HCT116 (cell line): ENCODE measurements at regions not wholly inside any gene's neighbourhood (a gene's known extent, or its start where the extent isn't known, plus 50 kb on each side); places are given as distances from the start of the nearest gene placed in this dataset.

ENCODE experiments used
- CEBPB ChIP-seq: IDR thresholded peaks from 2 replicates; pipeline ENCODE4 v1.6.1; 2012; ENCODE audit warnings: low read depth
- EGR1 ChIP-seq: IDR thresholded peaks from 2 replicates; pipeline ENCODE4 v1.6.1; 2012; ENCODE audit warnings: low read depth
- EZH2 ChIP-seq: fragments of 200-600 bp; sonication (generic); IDR thresholded peaks from 2 replicates; pipeline ENCODE4 v1.6.1; 2017; ENCODE audit warnings: antibody characterized with exemption, mixed run types
- EZH2phosphoT487 ChIP-seq: fragments of 200-600 bp; IDR thresholded peaks from 2 replicates; pipeline ENCODE4 v1.6.1; 2018; ENCODE audit warnings: antibody characterized with exemption, borderline replicate concordance
- JUND ChIP-seq: IDR thresholded peaks from 2 replicates; pipeline ENCODE4 v1.6.1; 2012
- POLR2A ChIP-seq: IDR thresholded peaks from 2 replicates; pipeline ENCODE4 v1.7.0; 2011; ENCODE audit warnings: borderline replicate concordance; ENCODE audit not compliant: insufficient read depth, insufficient read length; ENCODE audit errors: extremely low read depth
- POLR2AphosphoS5 ChIP-seq: IDR thresholded peaks from 2 replicates; pipeline ENCODE4 v1.6.1; 2011; ENCODE audit warnings: mild to moderate bottlenecking, low read depth, low read length, moderate library complexity
- SIN3A ChIP-seq: IDR thresholded peaks from 2 replicates; pipeline ENCODE4 v1.6.1; 2012; ENCODE audit warnings: low read depth
- SRF ChIP-seq: IDR thresholded peaks from 2 replicates; pipeline ENCODE4 v1.6.1; 2012; ENCODE audit warnings: low read depth
- TF ChIP-seq, protein P1 (sequence below): IDR thresholded peaks from 2 replicates; pipeline ENCODE4 v1.6.1; 2012; ENCODE audit warnings: low read depth
- TF ChIP-seq, protein P2 (sequence below), 3 experiments: fragments of 200-600 bp in 1 of 3; sonication (generic) in 1 of 3; IDR thresholded peaks in 2 of 3; conservative IDR thresholded peaks in 1 of 3; 2 replicates each; pipeline ENCODE4 v1.5.1; 2012 to 2017; ENCODE audit warnings: low read depth in 2 of 3, low read length in 2 of 3, antibody characterized with exemption in 1 of 3, borderline replicate concordance in 1 of 3, control low read depth in 1 of 3, mild to moderate bottlenecking in 1 of 3, mixed read lengths in 1 of 3, mixed run types in 1 of 3, moderate library complexity in 1 of 3; ENCODE audit not compliant: insufficient read depth in 1 of 3
- TF ChIP-seq, protein P3 (sequence below): IDR thresholded peaks from 2 replicates; pipeline ENCODE4 v1.6.1; 2011; ENCODE audit warnings: mild to moderate bottlenecking, low read length, moderate library complexity; ENCODE audit not compliant: insufficient replicate concordance; ENCODE audit errors: extremely low read depth
- TF ChIP-seq, protein P4 (sequence below): IDR thresholded peaks from 2 replicates; pipeline ENCODE4 v1.6.1; 2012

DNA sequence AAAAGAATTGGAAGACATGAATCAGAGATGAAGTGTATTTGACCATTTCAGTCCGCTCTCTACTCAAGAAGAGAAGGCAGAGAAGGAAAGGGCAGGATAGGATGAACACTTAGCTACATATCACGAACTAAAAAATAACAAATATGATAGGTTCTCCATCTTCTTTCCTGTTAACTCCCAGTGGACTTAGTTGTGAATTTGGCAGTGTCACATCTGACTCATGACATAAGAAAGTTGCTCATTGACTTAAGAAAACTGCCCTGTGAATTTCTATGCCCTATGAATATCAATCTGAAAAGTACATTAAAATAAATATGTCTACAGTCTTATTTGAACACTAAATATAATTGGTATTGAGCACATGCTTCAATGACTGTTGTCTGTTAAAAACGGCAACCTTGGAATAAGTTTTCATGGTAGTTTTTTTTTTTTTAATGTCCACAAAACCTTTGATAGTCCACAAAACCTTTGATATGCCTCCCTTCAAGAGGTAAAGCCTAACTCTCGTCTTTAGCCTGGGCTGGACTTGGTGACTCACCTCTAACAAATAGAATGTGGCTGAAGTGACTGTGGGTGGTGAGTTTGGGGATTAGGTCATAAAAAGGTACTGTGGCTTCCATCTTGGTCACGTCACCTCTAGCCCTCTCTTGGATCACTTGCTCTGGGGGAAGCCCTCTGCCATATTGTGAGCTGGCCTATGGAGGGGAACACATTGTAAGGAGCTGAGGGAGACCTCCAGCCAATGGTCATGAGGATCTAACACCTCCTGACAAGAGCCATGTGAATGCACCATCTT lies 184.7 kb upstream of the S100G start:
- TF ChIP-seq EGR1 (no peak), EZH2phosphoT487 (no peak), EZH2 (no peak), POLR2AphosphoS5 (no peak), POLR2A (no peak), JUND (no peak), SIN3A (no peak), CEBPB (no peak), SRF (no peak)
- TF ChIP-seq, protein P1, sequence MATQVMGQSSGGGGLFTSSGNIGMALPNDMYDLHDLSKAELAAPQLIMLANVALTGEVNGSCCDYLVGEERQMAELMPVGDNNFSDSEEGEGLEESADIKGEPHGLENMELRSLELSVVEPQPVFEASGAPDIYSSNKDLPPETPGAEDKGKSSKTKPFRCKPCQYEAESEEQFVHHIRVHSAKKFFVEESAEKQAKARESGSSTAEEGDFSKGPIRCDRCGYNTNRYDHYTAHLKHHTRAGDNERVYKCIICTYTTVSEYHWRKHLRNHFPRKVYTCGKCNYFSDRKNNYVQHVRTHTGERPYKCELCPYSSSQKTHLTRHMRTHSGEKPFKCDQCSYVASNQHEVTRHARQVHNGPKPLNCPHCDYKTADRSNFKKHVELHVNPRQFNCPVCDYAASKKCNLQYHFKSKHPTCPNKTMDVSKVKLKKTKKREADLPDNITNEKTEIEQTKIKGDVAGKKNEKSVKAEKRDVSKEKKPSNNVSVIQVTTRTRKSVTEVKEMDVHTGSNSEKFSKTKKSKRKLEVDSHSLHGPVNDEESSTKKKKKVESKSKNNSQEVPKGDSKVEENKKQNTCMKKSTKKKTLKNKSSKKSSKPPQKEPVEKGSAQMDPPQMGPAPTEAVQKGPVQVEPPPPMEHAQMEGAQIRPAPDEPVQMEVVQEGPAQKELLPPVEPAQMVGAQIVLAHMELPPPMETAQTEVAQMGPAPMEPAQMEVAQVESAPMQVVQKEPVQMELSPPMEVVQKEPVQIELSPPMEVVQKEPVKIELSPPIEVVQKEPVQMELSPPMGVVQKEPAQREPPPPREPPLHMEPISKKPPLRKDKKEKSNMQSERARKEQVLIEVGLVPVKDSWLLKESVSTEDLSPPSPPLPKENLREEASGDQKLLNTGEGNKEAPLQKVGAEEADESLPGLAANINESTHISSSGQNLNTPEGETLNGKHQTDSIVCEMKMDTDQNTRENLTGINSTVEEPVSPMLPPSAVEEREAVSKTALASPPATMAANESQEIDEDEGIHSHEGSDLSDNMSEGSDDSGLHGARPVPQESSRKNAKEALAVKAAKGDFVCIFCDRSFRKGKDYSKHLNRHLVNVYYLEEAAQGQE = no peak
- TF ChIP-seq, protein P2, sequence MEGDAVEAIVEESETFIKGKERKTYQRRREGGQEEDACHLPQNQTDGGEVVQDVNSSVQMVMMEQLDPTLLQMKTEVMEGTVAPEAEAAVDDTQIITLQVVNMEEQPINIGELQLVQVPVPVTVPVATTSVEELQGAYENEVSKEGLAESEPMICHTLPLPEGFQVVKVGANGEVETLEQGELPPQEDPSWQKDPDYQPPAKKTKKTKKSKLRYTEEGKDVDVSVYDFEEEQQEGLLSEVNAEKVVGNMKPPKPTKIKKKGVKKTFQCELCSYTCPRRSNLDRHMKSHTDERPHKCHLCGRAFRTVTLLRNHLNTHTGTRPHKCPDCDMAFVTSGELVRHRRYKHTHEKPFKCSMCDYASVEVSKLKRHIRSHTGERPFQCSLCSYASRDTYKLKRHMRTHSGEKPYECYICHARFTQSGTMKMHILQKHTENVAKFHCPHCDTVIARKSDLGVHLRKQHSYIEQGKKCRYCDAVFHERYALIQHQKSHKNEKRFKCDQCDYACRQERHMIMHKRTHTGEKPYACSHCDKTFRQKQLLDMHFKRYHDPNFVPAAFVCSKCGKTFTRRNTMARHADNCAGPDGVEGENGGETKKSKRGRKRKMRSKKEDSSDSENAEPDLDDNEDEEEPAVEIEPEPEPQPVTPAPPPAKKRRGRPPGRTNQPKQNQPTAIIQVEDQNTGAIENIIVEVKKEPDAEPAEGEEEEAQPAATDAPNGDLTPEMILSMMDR (IDR thresholded peaks at IDR 0.05 in 2 of 3, conservative IDR thresholded peaks at IDR 0.05 in 1 of 3; ENCODE audit: borderline replicate concordance in 1 of 3, insufficient read depth in 1 of 3, low read depth in 2 of 3, low read length in 2 of 3) = no peak
- TF ChIP-seq, protein P3, sequence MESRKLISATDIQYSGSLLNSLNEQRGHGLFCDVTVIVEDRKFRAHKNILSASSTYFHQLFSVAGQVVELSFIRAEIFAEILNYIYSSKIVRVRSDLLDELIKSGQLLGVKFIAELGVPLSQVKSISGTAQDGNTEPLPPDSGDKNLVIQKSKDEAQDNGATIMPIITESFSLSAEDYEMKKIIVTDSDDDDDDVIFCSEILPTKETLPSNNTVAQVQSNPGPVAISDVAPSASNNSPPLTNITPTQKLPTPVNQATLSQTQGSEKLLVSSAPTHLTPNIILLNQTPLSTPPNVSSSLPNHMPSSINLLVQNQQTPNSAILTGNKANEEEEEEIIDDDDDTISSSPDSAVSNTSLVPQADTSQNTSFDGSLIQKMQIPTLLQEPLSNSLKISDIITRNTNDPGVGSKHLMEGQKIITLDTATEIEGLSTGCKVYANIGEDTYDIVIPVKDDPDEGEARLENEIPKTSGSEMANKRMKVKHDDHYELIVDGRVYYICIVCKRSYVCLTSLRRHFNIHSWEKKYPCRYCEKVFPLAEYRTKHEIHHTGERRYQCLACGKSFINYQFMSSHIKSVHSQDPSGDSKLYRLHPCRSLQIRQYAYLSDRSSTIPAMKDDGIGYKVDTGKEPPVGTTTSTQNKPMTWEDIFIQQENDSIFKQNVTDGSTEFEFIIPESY = no peak
- TF ChIP-seq, protein P4, sequence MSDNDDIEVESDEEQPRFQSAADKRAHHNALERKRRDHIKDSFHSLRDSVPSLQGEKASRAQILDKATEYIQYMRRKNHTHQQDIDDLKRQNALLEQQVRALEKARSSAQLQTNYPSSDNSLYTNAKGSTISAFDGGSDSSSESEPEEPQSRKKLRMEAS = no peak
